Trophoblast cell (in vitro differentiated cells and primary cell): ENCODE measurements at regions not wholly inside any gene's neighbourhood (a gene's known extent, or its start where the extent isn't known, plus 50 kb on each side); places are given as distances from the start of the nearest gene placed in this dataset.

ENCODE experiments used
- DNase-seq, 2 donors: peaks; one replicate each; pipeline ENCODE4 v3.0.0-alpha.2; 2016
- H2AFZ ChIP-seq: 2 replicates; pipeline ENCODE4 v1.6.1; 2013; ENCODE audit warnings: low read length, moderate library complexity, mild to moderate bottlenecking; ENCODE audit not compliant: insufficient read depth, poor library complexity
- H2AK5ac ChIP-seq: 2 replicates; pipeline ENCODE4 v1.6.1; 2013; ENCODE audit warnings: mild to moderate bottlenecking, low read length
- H2BK120ac ChIP-seq: 2 replicates; pipeline ENCODE4 v1.6.1; 2013; ENCODE audit warnings: low read length, mild to moderate bottlenecking, moderate library complexity; ENCODE audit not compliant: insufficient read depth, poor library complexity
- H2BK12ac ChIP-seq: 2 replicates; pipeline ENCODE4 v1.6.1; 2013; ENCODE audit warnings: mild to moderate bottlenecking, low read length, moderate library complexity
- H2BK5ac ChIP-seq: 2 replicates; pipeline ENCODE4 v1.6.1; 2013; ENCODE audit warnings: low read length, low read depth, moderate library complexity, mild to moderate bottlenecking; ENCODE audit not compliant: poor library complexity
- H3K14ac ChIP-seq: 2 replicates; pipeline ENCODE4 v1.6.1; 2013; ENCODE audit warnings: mild to moderate bottlenecking, low read length
- H3K18ac ChIP-seq: 2 replicates; pipeline ENCODE4 v1.6.1; 2013; ENCODE audit warnings: mild to moderate bottlenecking, low read length
- H3K23ac ChIP-seq: 2 replicates; pipeline ENCODE4 v1.6.1; 2013; ENCODE audit warnings: low read length
- H3K27ac ChIP-seq: 2 replicates; pipeline ENCODE4 v1.5.1; 2013; ENCODE audit warnings: low read depth, mild to moderate bottlenecking, inconsistent platforms, low read length, moderate library complexity
- H3K27me3 ChIP-seq: 2 replicates; pipeline ENCODE4 v1.6.1; 2013; ENCODE audit warnings: inconsistent platforms, mild to moderate bottlenecking, low read length, moderate library complexity; ENCODE audit not compliant: insufficient read depth
- H3K36me3 ChIP-seq, 2 experiments: 1 replicate in 1 of 2; 2 replicates in 1 of 2; pipeline ENCODE4 v1.6.1; 2013; ENCODE audit warnings: low read length in 2 of 2, mild to moderate bottlenecking in 2 of 2, moderate library complexity in 1 of 2; ENCODE audit not compliant: insufficient read depth in 2 of 2, control insufficient read depth in 1 of 2
- H3K4ac ChIP-seq: 2 replicates; pipeline ENCODE4 v1.6.1; 2013; ENCODE audit warnings: low read depth, mild to moderate bottlenecking, low read length, moderate library complexity
- H3K4me1 ChIP-seq, 2 experiments: 1 replicate in 1 of 2; 2 replicates in 1 of 2; pipeline ENCODE4 v1.6.1; 2013; ENCODE audit warnings: low read length in 2 of 2, mild to moderate bottlenecking in 2 of 2, moderate library complexity in 1 of 2; ENCODE audit not compliant: insufficient read depth in 2 of 2, control insufficient read depth in 1 of 2
- H3K4me2 ChIP-seq: 2 replicates; pipeline ENCODE4 v1.6.1; 2013; ENCODE audit warnings: inconsistent platforms, mild to moderate bottlenecking, low read length, moderate library complexity
- H3K4me3 ChIP-seq: 2 replicates; pipeline ENCODE4 v1.5.1; 2013; ENCODE audit warnings: mild to moderate bottlenecking, low read depth, low read length, inconsistent platforms
- H3K79me1 ChIP-seq: one replicate; pipeline ENCODE4 v1.6.1; 2013; ENCODE audit warnings: low read length
- H3K79me2 ChIP-seq: 2 replicates; pipeline ENCODE4 v1.6.1; 2013; ENCODE audit warnings: low read length, mild to moderate bottlenecking; ENCODE audit not compliant: control insufficient read depth, insufficient read depth, poor library complexity
- H3K9ac ChIP-seq: 2 replicates; pipeline ENCODE4 v1.6.1; 2013; ENCODE audit warnings: mild to moderate bottlenecking, low read length
- H3K9me3 ChIP-seq: 2 replicates; pipeline ENCODE4 v1.6.1; 2013; ENCODE audit warnings: low read depth, mild to moderate bottlenecking, control low read depth, inconsistent platforms, low read length; ENCODE audit not compliant: insufficient read depth
- H4K12ac ChIP-seq: 2 replicates; pipeline ENCODE4 v1.6.1; 2013; ENCODE audit warnings: low read depth, mild to moderate bottlenecking, low read length, moderate library complexity
- H4K8ac ChIP-seq: 2 replicates; pipeline ENCODE4 v1.6.1; 2013; ENCODE audit warnings: low read depth, mild to moderate bottlenecking, low read length, moderate library complexity
- H4K91ac ChIP-seq: one replicate; pipeline ENCODE4 v1.6.1; 2013; ENCODE audit warnings: low read depth, mild to moderate bottlenecking, low read length, moderate library complexity
- WGBS: extraction: QIAGEN DNeasy Blood & Tissue Kit; methylation state at CpG from one replicate; pipeline ENCODE4 v1.1.7; 2013; ENCODE audit warnings: missing lambda C conversion rate; ENCODE audit not compliant: insufficient read length, insufficient coverage; ENCODE audit errors: extremely low coverage; 5-methylcytosine and 5-hydroxymethylcytosine counted together

DNA sequence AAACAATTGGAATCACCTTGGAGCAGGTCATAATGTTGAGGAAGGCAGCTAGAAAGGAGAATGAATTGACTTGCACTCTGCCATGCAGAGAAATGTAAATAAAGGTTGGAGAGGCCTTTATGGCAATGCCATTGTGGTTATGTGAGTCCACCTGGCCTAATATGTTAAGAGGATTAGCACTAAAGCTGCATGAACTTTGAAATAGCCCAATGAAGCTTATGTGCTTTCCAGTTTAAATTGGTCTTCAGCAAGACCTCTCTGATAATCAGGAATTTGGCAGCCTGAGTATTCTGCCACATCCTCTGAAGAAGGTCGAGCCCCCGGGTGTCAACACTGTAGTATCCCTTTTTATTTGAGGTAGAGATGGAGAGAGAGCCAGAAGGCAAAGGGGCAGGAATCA, 464.9 kb downstream of the CDH2 start:
- Histone ChIP-seq H3K23ac (no peak overlapping the region), H3K14ac (no peak overlapping the region), H3K79me1 (no peaks in the 10 kb centered on the region), H2AK5ac (no peak overlapping the region), H2BK12ac (no peak overlapping the region), H3K4ac (no peak overlapping the region), H4K12ac (no peak overlapping the region), H3K4me2 (no peak overlapping the region), H3K9ac (no peak overlapping the region), H2BK5ac (no peak overlapping the region), H3K18ac (no peak overlapping the region), H3K79me2 (no peaks in the 10 kb centered on the region), H4K91ac (no peak overlapping the region), H3K4me3 (no peak overlapping the region), H3K36me3 (no peaks in the 10 kb centered on the region), H2BK120ac (no peak overlapping the region), H3K4me1 (no peaks in the 10 kb centered on the region), H2AFZ (no peak overlapping the region), H3K27ac (no peak overlapping the region), H3K27me3 (no peaks in the 10 kb centered on the region), H4K8ac (no peak overlapping the region), H3K9me3 (no peaks in the 10 kb centered on the region)
- no peak for DNase-seq
- no CpG with 5 or more reads among the region's 2 CpGs for WGBS

DNA sequence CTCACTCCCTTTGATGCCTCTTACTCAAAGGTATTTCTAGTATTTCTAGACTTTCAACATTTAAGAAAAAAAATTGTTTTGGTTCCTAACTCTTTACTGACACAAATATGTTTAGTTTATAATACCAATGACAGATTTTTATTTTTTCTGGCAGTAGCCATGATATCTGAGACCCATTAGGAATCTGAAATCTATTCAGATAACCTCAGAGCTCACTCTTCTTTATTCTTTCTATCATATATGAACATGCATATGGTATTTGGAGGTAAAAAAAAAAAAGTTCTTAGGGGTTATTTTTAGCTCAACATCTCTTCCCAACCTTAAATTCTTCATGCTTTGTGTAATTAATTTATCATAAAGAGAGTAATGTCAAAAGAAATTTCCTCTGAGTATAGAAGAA, 465.5 kb downstream of the CDH2 start:
- H3K23ac ChIP-seq: no peak overlapping the region
- H3K27me3 ChIP-seq: no peaks in the 10 kb centered on the region
- H3K4ac ChIP-seq: no peak overlapping the region
- no peaks in the 10 kb centered on the region for H3K79me2 ChIP-seq
- no peaks in the 10 kb centered on the region for H3K9me3 ChIP-seq
- H3K9ac ChIP-seq: no peak overlapping the region
- DNase-seq: peak in 1 of 2 donors; percentile 4
- H4K12ac ChIP-seq: no peak overlapping the region
- no peak overlapping the region for H3K18ac ChIP-seq
- H4K91ac ChIP-seq: no peak overlapping the region
- H3K36me3 ChIP-seq: no peaks in the 10 kb centered on the region
- H3K4me1 ChIP-seq: no peaks in the 10 kb centered on the region
- H3K14ac ChIP-seq: no peak overlapping the region
- H2BK12ac ChIP-seq: no peak overlapping the region
- H4K8ac ChIP-seq: no peak overlapping the region
- no peak overlapping the region for H2AFZ ChIP-seq
- H3K4me2 ChIP-seq: no peak overlapping the region
- no peak overlapping the region for H2BK5ac ChIP-seq
- H3K79me1 ChIP-seq: no peaks in the 10 kb centered on the region
- H2BK120ac ChIP-seq: no peak overlapping the region
- H3K27ac ChIP-seq: no peak overlapping the region
- H2AK5ac ChIP-seq: no peak overlapping the region
- H3K4me3 ChIP-seq: no peak overlapping the region

DNA sequence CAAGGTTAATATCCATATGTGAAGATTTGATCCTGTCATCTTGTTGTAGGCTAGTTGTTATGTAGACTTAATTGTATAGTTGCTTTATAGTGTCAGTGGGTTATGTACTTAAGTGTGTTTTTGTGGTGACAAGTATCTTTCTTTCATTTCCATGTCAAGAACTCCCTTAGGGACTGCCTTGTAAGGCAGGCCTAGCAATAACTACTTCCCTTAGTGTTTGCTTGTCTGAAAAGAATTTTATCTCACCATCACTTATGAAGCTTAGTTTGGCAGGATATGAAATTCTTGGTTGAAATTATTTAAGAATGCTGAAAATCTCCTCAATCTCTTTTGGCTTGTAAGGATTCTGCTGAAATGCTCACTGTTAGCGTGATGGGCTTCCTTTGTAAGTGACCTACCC, 467.6 kb downstream of the CDH2 start:
- Histone ChIP-seq H2AK5ac (no peak overlapping the region), H3K18ac (no peak overlapping the region), H2BK12ac (no peak overlapping the region), H2AFZ (no peak overlapping the region), H3K79me2 (no peaks in the 10 kb centered on the region), H2BK5ac (no peak overlapping the region), H3K4me3 (no peak overlapping the region), H3K9ac (no peak overlapping the region), H3K9me3 (no peaks in the 10 kb centered on the region), H2BK120ac (no peak overlapping the region), H3K14ac (no peak overlapping the region), H3K4me2 (no peak overlapping the region), H4K8ac (no peak overlapping the region), H3K27ac (no peak overlapping the region), H3K36me3 (no peaks in the 10 kb centered on the region), H3K23ac (no peak overlapping the region), H4K91ac (no peak overlapping the region), H3K4ac (no peak overlapping the region), H3K79me1 (no peaks in the 10 kb centered on the region), H3K4me1 (no peaks in the 10 kb centered on the region), H3K27me3 (no peaks in the 10 kb centered on the region), H4K12ac (no peak overlapping the region)
- peak in 1 of 2 donors; percentile 31 for DNase-seq
- WGBS: no CpG with 5 or more reads among the region's 1 CpG

DNA sequence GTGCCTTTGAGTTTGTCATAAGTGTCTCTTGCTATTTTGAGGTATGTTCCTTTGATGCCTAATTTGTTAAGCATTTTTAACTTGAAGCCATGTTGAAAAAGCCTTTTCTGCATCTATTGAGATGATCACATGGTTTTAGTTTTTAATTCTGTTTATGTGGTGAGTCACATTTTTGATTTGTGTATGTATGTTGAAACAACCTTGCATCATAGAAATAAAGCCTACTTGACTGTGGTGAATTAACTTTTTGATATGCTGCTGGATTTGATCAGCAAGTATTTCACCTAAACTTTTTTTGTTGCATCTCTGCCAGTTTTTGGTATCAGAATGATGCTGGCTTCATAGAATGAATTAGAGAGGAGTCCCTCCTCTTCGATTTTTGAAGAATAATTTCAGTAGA, 469.7 kb downstream of the CDH2 start:
- Histone ChIP-seq H3K4ac (no peak overlapping the region), H3K27ac (no peak overlapping the region), H3K36me3 (no peaks in the 10 kb centered on the region), H3K79me2 (no peaks in the 10 kb centered on the region), H3K4me3 (no peak overlapping the region), H2AK5ac (no peak overlapping the region), H4K12ac (no peak overlapping the region), H4K91ac (no peak overlapping the region), H3K27me3 (no peaks in the 10 kb centered on the region), H2BK12ac (no peak overlapping the region), H3K14ac (no peak overlapping the region), H2BK5ac (no peak overlapping the region), H4K8ac (no peak overlapping the region), H3K79me1 (no peaks in the 10 kb centered on the region), H3K4me2 (no peak overlapping the region), H2AFZ (no peak overlapping the region), H3K4me1 (no peaks in the 10 kb centered on the region), H3K9ac (no peak overlapping the region), H3K23ac (no peak overlapping the region), H2BK120ac (no peak overlapping the region), H3K9me3 (no peaks in the 10 kb centered on the region), H3K18ac (no peak overlapping the region)
- no CpG with 5 or more reads among the region's 1 CpG for WGBS
- no peak for DNase-seq
